PC-3 (cell line): ENCODE measurements at regions not wholly inside any gene's neighbourhood (a gene's known extent, or its start where the extent isn't known, plus 50 kb on each side); places are given as distances from the start of the nearest gene placed in this dataset.

Experiments
- ATAC-seq: fragments of 200-7000 bp; cut with Tn5 transposase; 2 replicates; pipeline ENCODE4 v1.9.1; 2020; ENCODE audit warnings: mild to moderate bottlenecking, moderate library complexity
- BruUV-seq: library from RNA; stranded (reverse); fragments of 400-500 nt; replicated peaks from 2 replicates; lab custom pipeline; 2021; lab: Mats Ljungman, UMichigan
- CTCF ChIA-PET: fragments of 300-600 bp; sonication (Branson Sonifier 250); formaldehyde crosslinking; loops from one replicate; lab custom pipeline; 2022; ENCODE audit warnings: antibody characterized with exemption; lab: Charles Lee
- POLR2A ChIA-PET: fragments of 300-600 bp; sonication (Branson Sonifier 250); formaldehyde crosslinking; loops from one replicate; lab custom pipeline; 2022; ENCODE audit warnings: antibody characterized with exemption; ENCODE audit not compliant: unreplicated experiment; lab: Charles Lee
- DNase-seq: peaks from one replicate; pipeline ENCODE4 v3.0.0-alpha.2; 2015
- H2AFZ ChIP-seq: fragments of 300-600 bp; sonication (generic); 2 replicates; pipeline ENCODE4 v1.6.0; 2016; ENCODE audit warnings: antibody characterized with exemption, low read length
- H3F3A ChIP-seq: fragments of 300-600 bp; sonication (generic); one replicate; pipeline ENCODE4 v1.6.0; 2017; ENCODE audit warnings: antibody characterized with exemption, low read length, control low read depth, mild to moderate bottlenecking; ENCODE audit not compliant: unreplicated experiment
- H3K27ac ChIP-seq: fragments of 300-600 bp; sonication (generic); 2 replicates; pipeline ENCODE4 v1.5.1; 2016; ENCODE audit warnings: mild to moderate bottlenecking, low read length
- H3K27me3 ChIP-seq: fragments of 300-600 bp; sonication (generic); 2 replicates; pipeline ENCODE4 v1.6.1; 2016; ENCODE audit warnings: low read length, mixed read lengths
- H3K36me3 ChIP-seq: fragments of 300-600 bp; sonication (generic); 2 replicates; pipeline ENCODE4 v1.6.1; 2016; ENCODE audit warnings: low read depth, mixed run types, low read length, mixed read lengths
- H3K4me1 ChIP-seq: fragments of 300-600 bp; sonication (generic); 2 replicates; pipeline ENCODE4 v1.5.1; 2016; ENCODE audit warnings: low read length; ENCODE audit not compliant: insufficient read depth
- H3K4me2 ChIP-seq: fragments of 300-600 bp; sonication (generic); 2 replicates; pipeline ENCODE4 v1.6.0; 2016; ENCODE audit warnings: low read length
- H3K4me3 ChIP-seq: fragments of 300-600 bp; sonication (generic); 2 replicates; pipeline ENCODE4 v1.5.1; 2016; ENCODE audit warnings: mild to moderate bottlenecking, low read length, mixed read lengths
- H3K79me2 ChIP-seq: fragments of 300-600 bp; sonication (generic); 2 replicates; pipeline ENCODE4 v1.6.1; 2017; ENCODE audit warnings: low read length, mixed read lengths
- H3K9ac ChIP-seq: fragments of 300-600 bp; sonication (generic); 2 replicates; pipeline ENCODE4 v1.6.0; 2016; ENCODE audit warnings: mild to moderate bottlenecking, low read length
- H3K9me2 ChIP-seq: fragments of 300-600 bp; sonication (generic); replicated peaks from 2 replicates; pipeline ENCODE4 v1.6.1; 2016; ENCODE audit warnings: mixed run types, low read length, mixed read lengths
- H3K9me3 ChIP-seq: fragments of 300-600 bp; sonication (generic); 2 replicates; pipeline ENCODE4 v1.6.1; 2016; ENCODE audit warnings: low read length, mixed read lengths
- H4K20me1 ChIP-seq: fragments of 300-600 bp; sonication (generic); 2 replicates; pipeline ENCODE4 v1.6.1; 2016; ENCODE audit warnings: low read length, mixed read lengths
- EZH2 ChIP-seq: fragments of 300-600 bp; sonication (generic); IDR thresholded peaks from one replicate; pipeline ENCODE4 v1.6.1; 2017; ENCODE audit warnings: antibody characterized with exemption, mild to moderate bottlenecking, low read length; ENCODE audit not compliant: unreplicated experiment
- EZH2phosphoT487 ChIP-seq: fragments of 300-600 bp; sonication (generic); IDR thresholded peaks from 2 replicates; pipeline ENCODE4 v1.6.1; 2018; ENCODE audit warnings: mild to moderate bottlenecking, antibody characterized with exemption, low read length, borderline replicate concordance
- intact Hi-C: fragments of 100-400 bp; cut with micrococcal nuclease; formaldehyde crosslinking; loops from 2 replicates; pipeline ENCODE4 v1.9.0; 2023
- TF ChIP-seq, protein P1 (sequence below): fragments of 300-600 bp; sonication (generic); conservative IDR thresholded peaks from 2 replicates; pipeline ENCODE4 v1.5.1; 2017; ENCODE audit warnings: antibody characterized with exemption, low read depth, mild to moderate bottlenecking, low read length

- ChIA-PET CTCF (no interaction called here), POLR2A (no interaction called here)
- intact Hi-C loops: no loop called here
- no peaks in the 10 kb centered on the region for H3K36me3 ChIP-seq
- BruUV-seq: no TSS peak
- no peaks in the 10 kb centered on the region for H3K27me3 ChIP-seq
- no peak overlapping the region for H3K9ac ChIP-seq
- no peaks in the 10 kb centered on the region for H4K20me1 ChIP-seq
- no peak overlapping the region for H2AFZ ChIP-seq
- DNase-seq: no peak
- H3F3A ChIP-seq: no peaks in the 10 kb centered on the region
- H3K27ac ChIP-seq: no peak overlapping the region
- H3K9me2 ChIP-seq: no peaks in the 10 kb centered on the region
- no peak overlapping the region for H3K4me2 ChIP-seq
- no peak overlapping the region for H3K4me3 ChIP-seq
- TF ChIP-seq EZH2phosphoT487 (no peak), EZH2 (no peak)
- ATAC-seq: no peak
- H3K79me2 ChIP-seq: no peaks in the 10 kb centered on the region
- no peaks in the 10 kb centered on the region for H3K9me3 ChIP-seq
- peaks cover 8% of the 10 kb centered on the region for H3K4me1 ChIP-seq
These were observed 108.9 kb upstream of the LYZL2 start for GRCh38 chr10:30738416-30738815.

DNA sequence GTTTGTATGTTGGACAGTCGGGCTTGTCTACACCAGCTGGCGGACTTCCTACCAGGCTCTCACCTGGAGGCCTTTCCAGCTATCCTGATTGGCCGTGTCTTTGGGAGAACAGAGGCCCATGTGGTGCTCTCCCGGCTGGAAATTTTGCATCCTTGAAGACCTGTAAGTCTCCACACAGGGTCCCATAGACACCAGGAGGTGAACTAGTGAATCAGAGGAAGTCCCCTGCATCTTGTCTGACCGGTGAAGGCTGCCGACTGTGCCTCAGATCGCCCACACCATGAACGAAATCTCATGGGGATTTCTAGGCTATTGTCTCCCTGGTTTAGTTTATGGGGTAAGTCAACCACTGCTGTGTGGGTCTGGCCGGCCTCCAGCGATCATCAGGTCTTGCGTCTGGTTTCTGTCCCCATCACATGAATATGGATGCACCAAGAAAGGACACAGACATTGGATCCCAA, 108.4 kb upstream of the LYZL2 start:
- DNase-seq: no peak
- Histone ChIP-seq H3K9ac (no peak overlapping the region), H3F3A (no peaks in the 10 kb centered on the region), H3K4me1 (peaks cover 8% of the 10 kb centered on the region), H3K9me3 (no peaks in the 10 kb centered on the region), H4K20me1 (no peaks in the 10 kb centered on the region), H3K4me3 (no peak overlapping the region), H2AFZ (no peak overlapping the region), H3K4me2 (no peak overlapping the region), H3K27me3 (no peaks in the 10 kb centered on the region), H3K9me2 (no peaks in the 10 kb centered on the region), H3K79me2 (no peaks in the 10 kb centered on the region), H3K27ac (no peak overlapping the region), H3K36me3 (no peaks in the 10 kb centered on the region)
- ATAC-seq: no peak
- TF ChIP-seq EZH2phosphoT487: no peak
- TF ChIP-seq EZH2: no peak
- TF ChIP-seq, protein P1, sequence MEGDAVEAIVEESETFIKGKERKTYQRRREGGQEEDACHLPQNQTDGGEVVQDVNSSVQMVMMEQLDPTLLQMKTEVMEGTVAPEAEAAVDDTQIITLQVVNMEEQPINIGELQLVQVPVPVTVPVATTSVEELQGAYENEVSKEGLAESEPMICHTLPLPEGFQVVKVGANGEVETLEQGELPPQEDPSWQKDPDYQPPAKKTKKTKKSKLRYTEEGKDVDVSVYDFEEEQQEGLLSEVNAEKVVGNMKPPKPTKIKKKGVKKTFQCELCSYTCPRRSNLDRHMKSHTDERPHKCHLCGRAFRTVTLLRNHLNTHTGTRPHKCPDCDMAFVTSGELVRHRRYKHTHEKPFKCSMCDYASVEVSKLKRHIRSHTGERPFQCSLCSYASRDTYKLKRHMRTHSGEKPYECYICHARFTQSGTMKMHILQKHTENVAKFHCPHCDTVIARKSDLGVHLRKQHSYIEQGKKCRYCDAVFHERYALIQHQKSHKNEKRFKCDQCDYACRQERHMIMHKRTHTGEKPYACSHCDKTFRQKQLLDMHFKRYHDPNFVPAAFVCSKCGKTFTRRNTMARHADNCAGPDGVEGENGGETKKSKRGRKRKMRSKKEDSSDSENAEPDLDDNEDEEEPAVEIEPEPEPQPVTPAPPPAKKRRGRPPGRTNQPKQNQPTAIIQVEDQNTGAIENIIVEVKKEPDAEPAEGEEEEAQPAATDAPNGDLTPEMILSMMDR: no peak
- CTCF ChIA-PET: no interaction called here
- BruUV-seq: no TSS peak
- POLR2A ChIA-PET: no interaction called here
- intact Hi-C loops: no loop called here

- Histone ChIP-seq H3K4me3 (no peak overlapping the region), H3K36me3 (no peaks in the 10 kb centered on the region), H3K9me2 (no peaks in the 10 kb centered on the region), H3K27me3 (no peaks in the 10 kb centered on the region), H4K20me1 (no peaks in the 10 kb centered on the region), H3K9me3 (no peaks in the 10 kb centered on the region), H2AFZ (no peak overlapping the region), H3K4me1 (peaks cover 8% of the 10 kb centered on the region), H3F3A (no peaks in the 10 kb centered on the region), H3K4me2 (no peak overlapping the region), H3K79me2 (no peaks in the 10 kb centered on the region), H3K27ac (peak overlapping the region; percentile 84), H3K9ac (peak overlapping the region; percentile 40)
- TF ChIP-seq EZH2 (no peak), EZH2phosphoT487 (no peak)
- TF ChIP-seq, protein P1: no peak
- ATAC-seq: peak; percentile 99
- DNase-seq: peak; percentile 92
- ChIA-PET CTCF (interaction anchor here (1.0 kb wide), 1 partner anchor 15 kb away, joined by 4 read pairs; no protein-coding TSS in a partner anchor), POLR2A (interaction anchor here (0.5 kb wide), 2 partner anchors 582 to 1033 kb away, joined by 4 read pairs; no protein-coding TSS in a partner anchor)
- no TSS peak for BruUV-seq
- intact Hi-C loops: no loop called here
These were observed 107.2 kb upstream of the LYZL2 start for GRCh38 chr10:30736685-30737232.
